GM12878 (cell line): ENCODE measurements at regions not wholly inside any gene's neighbourhood (a gene's known extent, or its start where the extent isn't known, plus 50 kb on each side); places are given as distances from the start of the nearest gene placed in this dataset.

Experiments
- CBX5 ChIP-seq: sonication (generic); IDR thresholded peaks from 2 replicates; pipeline ENCODE4 v1.6.1; 2016; ENCODE audit warnings: low read depth, moderate library complexity, mild to moderate bottlenecking, inconsistent platforms
- CTCF ChIP-seq, 3 experiments: IDR thresholded peaks in 2 of 3; conservative IDR thresholded peaks in 1 of 3; 2 replicates each; pipeline ENCODE4 v1.5.1; 2011; ENCODE audit warnings: low read depth in 3 of 3, low read length in 3 of 3, mild to moderate bottlenecking in 3 of 3, control low read depth in 2 of 3, moderate library complexity in 2 of 3, inconsistent platforms in 1 of 3, mixed read lengths in 1 of 3; ENCODE audit not compliant: control insufficient read depth in 2 of 3, insufficient read depth in 1 of 3; ENCODE audit errors: extremely low read depth in 1 of 3
- E4F1 ChIP-seq: fragments of 450-650 bp; IDR thresholded peaks from 2 replicates; pipeline ENCODE4 v1.6.1; 2018; ENCODE audit warnings: borderline replicate concordance, mild to moderate bottlenecking; ENCODE audit not compliant: partially characterized antibody
- IRF5 ChIP-seq: fragments of 450-650 bp; IDR thresholded peaks from 2 replicates; pipeline ENCODE4 v1.6.1; 2017; ENCODE audit warnings: borderline replicate concordance
- ZBTB4 ChIP-seq: fragments of 450-650 bp; formaldehyde crosslinking; IDR thresholded peaks from 2 replicates; pipeline ENCODE4 v1.4.0; 2022; ENCODE audit warnings: mild to moderate bottlenecking, moderate library complexity
- ZBTB40 ChIP-seq: fragments of 450-650 bp; IDR thresholded peaks from 2 replicates; pipeline ENCODE4 v1.6.1; 2016; ENCODE audit warnings: mild to moderate bottlenecking, moderate library complexity, borderline replicate concordance

- no peak for TF ChIP-seq CBX5
- no peak for TF ChIP-seq CTCF (IDR thresholded peaks at IDR 0.05 in 2 of 3, conservative IDR thresholded peaks at IDR 0.05 in 1 of 3; ENCODE audit: control insufficient read depth in 2 of 3, extremely low read depth in 1 of 3, insufficient read depth in 1 of 3, low read depth in 3 of 3, low read length in 3 of 3)
- TF ChIP-seq IRF5: no peak
- TF ChIP-seq ZBTB40: no peak
- TF ChIP-seq ZBTB4: no peak
- TF ChIP-seq E4F1: no peak
These were observed 51.1 kb upstream of the HIF1A start for GRCh38 chr14:61644175-61644574.
